ENCODE measurements at regions not wholly inside any gene's neighbourhood (a gene's known extent, or its start where the extent isn't known, plus 50 kb on each side); places are given as distances from the start of the nearest gene placed in this dataset.

- TF ChIP-seq POLR2A (IDR thresholded peaks at IDR 0.05; ENCODE audit: low read length) (no peak), GATA1 (IDR thresholded peaks at IDR 0.05; ENCODE audit: low read depth, low read length) (no peak)
Observed at GRCh38 chr5:126253406-126253805, 169.8 kb upstream of the GRAMD2B start.

Measured in erythroblast (primary cell).